OCI-LY3 (cell line): ENCODE measurements at regions not wholly inside any gene's neighbourhood (a gene's known extent, or its start where the extent isn't known, plus 50 kb on each side); places are given as distances from the start of the nearest gene placed in this dataset.

Experiments
- CTCF ChIP-seq: fragments of 200-600, 300-600 bp; sonication (generic); IDR thresholded peaks from 2 replicates; pipeline ENCODE4 v1.5.1; 2014; ENCODE audit warnings: antibody characterized with exemption, low read length, low read depth
- EZH2phosphoT487 ChIP-seq: fragments of 200-600 bp; shearing (Covaris generic); IDR thresholded peaks from 2 replicates; pipeline ENCODE4 v1.6.1; 2018; ENCODE audit warnings: antibody characterized with exemption, mixed run types, low read depth

- TF ChIP-seq CTCF (no peak), EZH2phosphoT487 (no peak)
Observed at GRCh38 chr1:87185077-87185476, 143.6 kb upstream of the LMO4 start.
